Gastrocnemius medialis (tissue), 4 donors: ENCODE measurements at regions not wholly inside any gene's neighbourhood (a gene's known extent, or its start where the extent isn't known, plus 50 kb on each side); places are given as distances from the start of the nearest gene placed in this dataset.

Experiments used
- POLR2A ChIP-seq, 2 donors: fragments of 450-650 bp; IDR thresholded peaks; one replicate each; pipeline ENCODE4 v1.6.1; 2017; ENCODE audit warnings: antibody characterized with exemption in 2 of 2, mild to moderate bottlenecking in 2 of 2, moderate library complexity in 2 of 2
- TF ChIP-seq, protein P1 (sequence below), 5 experiments: fragments of 450-650 bp in 3 of 5; fragments of 200-600 bp in 2 of 5; sonication (generic) in 2 of 5; IDR thresholded peaks in 4 of 5; conservative IDR thresholded peaks in 1 of 5; 1 replicate in 4 of 5; 2 replicates in 1 of 5; pipeline ENCODE4 v1.5.1; 2016 to 2019; ENCODE audit warnings: antibody characterized with exemption in 5 of 5, mild to moderate bottlenecking in 3 of 5, moderate library complexity in 3 of 5

DNA sequence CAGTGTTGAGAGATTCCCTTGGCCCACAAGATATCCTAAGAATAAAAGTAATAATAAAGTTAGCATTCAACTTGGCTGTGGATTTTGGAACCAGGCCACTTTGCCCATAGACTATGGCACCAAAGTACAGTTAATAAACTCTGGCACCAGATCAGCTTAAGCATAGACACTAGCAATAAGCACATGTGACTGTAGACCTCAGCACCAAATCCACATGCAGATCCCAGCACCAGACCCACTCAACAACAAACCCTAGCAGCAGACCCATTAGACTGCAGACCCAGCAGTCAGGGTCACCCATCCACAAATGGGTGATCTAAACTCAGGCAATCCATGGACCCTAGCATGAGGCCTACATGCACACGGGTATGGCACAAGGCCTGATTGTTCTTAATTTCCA, 384.8 kb upstream of the CADM2 start:
- TF ChIP-seq, protein P1, sequence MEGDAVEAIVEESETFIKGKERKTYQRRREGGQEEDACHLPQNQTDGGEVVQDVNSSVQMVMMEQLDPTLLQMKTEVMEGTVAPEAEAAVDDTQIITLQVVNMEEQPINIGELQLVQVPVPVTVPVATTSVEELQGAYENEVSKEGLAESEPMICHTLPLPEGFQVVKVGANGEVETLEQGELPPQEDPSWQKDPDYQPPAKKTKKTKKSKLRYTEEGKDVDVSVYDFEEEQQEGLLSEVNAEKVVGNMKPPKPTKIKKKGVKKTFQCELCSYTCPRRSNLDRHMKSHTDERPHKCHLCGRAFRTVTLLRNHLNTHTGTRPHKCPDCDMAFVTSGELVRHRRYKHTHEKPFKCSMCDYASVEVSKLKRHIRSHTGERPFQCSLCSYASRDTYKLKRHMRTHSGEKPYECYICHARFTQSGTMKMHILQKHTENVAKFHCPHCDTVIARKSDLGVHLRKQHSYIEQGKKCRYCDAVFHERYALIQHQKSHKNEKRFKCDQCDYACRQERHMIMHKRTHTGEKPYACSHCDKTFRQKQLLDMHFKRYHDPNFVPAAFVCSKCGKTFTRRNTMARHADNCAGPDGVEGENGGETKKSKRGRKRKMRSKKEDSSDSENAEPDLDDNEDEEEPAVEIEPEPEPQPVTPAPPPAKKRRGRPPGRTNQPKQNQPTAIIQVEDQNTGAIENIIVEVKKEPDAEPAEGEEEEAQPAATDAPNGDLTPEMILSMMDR (IDR thresholded peaks at IDR 0.05 in 4 of 5, conservative IDR thresholded peaks at IDR 0.05 in 1 of 5) = no peak
- no peak for TF ChIP-seq POLR2A (IDR thresholded peaks at IDR 0.05)
